ENCODE measurements at regions not wholly inside any gene's neighbourhood (a gene's known extent, or its start where the extent isn't known, plus 50 kb on each side); places are given as distances from the start of the nearest gene placed in this dataset.

DNA sequence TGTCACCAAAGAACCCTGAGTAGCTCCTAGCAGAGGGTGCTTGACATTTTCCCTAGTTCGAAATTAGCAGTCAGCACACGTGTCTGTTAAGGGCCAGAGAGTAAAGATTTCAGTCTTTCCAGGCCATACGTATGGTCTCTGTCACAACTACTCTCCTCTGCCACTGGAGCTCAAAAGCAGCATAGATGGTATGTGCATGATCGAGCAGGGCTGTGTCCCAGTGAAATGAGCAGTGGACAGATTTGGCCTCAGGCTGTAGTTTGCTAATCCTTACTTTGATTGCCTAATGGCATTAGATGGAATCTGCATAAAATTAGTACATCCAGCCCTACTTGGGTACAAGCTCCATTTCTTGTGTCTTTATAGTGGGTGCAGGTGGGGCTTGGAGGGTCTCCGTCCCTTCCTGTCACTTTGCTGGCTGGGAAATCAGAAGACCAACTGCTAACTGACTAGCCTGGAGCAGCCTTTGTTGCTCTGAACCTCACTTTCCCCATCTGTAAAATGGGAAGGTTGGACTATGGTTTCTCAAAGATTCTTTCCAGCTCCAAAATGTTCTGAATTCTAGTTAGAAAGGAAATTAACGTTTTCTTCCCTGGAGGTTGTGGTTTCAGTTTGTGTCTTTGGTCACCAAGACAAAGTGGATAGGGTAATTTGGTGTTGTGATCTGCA lies 108.5 kb downstream of the GLI2 start:
- TF ChIP-seq, protein P1, sequence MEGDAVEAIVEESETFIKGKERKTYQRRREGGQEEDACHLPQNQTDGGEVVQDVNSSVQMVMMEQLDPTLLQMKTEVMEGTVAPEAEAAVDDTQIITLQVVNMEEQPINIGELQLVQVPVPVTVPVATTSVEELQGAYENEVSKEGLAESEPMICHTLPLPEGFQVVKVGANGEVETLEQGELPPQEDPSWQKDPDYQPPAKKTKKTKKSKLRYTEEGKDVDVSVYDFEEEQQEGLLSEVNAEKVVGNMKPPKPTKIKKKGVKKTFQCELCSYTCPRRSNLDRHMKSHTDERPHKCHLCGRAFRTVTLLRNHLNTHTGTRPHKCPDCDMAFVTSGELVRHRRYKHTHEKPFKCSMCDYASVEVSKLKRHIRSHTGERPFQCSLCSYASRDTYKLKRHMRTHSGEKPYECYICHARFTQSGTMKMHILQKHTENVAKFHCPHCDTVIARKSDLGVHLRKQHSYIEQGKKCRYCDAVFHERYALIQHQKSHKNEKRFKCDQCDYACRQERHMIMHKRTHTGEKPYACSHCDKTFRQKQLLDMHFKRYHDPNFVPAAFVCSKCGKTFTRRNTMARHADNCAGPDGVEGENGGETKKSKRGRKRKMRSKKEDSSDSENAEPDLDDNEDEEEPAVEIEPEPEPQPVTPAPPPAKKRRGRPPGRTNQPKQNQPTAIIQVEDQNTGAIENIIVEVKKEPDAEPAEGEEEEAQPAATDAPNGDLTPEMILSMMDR (conservative IDR thresholded peaks at IDR 0.05; ENCODE audit: low read depth, low read length): no peak
- TF ChIP-seq EZH2 (IDR thresholded peaks at IDR 0.05; ENCODE audit: low read length, unreplicated experiment): no peak

All from PC-3 (cell line).